WTC11 (cell line): ENCODE measurements at regions not wholly inside any gene's neighbourhood (a gene's known extent, or its start where the extent isn't known, plus 50 kb on each side); places are given as distances from the start of the nearest gene placed in this dataset.

Experiments
- ATF2 ChIP-seq: sonication (generic); formaldehyde crosslinking; IDR thresholded peaks from 2 replicates; pipeline ENCODE4 v1.8.1; 2022; ENCODE audit warnings: low read depth, missing genetic modification reagents, borderline replicate concordance
- CBFB ChIP-seq: sonication (generic); formaldehyde crosslinking; IDR thresholded peaks from 2 replicates; pipeline ENCODE4 v1.8.1; 2022; ENCODE audit warnings: mild to moderate bottlenecking, low read depth, missing genetic modification reagents
- CREB1 ChIP-seq: sonication (generic); formaldehyde crosslinking; IDR thresholded peaks from 2 replicates; pipeline ENCODE4 v1.8.0; 2023; ENCODE audit warnings: mild to moderate bottlenecking, missing genetic modification reagents
- CTCF ChIP-seq: fragments of 200-600 bp; IDR thresholded peaks from 2 replicates; pipeline ENCODE4 v1.8.0; 2022; ENCODE audit warnings: antibody characterized with exemption
- E2F1 ChIP-seq: sonication (generic); formaldehyde crosslinking; IDR thresholded peaks from 2 replicates; pipeline ENCODE4 v1.8.0; 2022; ENCODE audit warnings: mild to moderate bottlenecking, missing genetic modification reagents
- E2F4 ChIP-seq: sonication (generic); formaldehyde crosslinking; IDR thresholded peaks from 2 replicates; pipeline ENCODE4 v1.8.1; 2022; ENCODE audit warnings: low read depth, mild to moderate bottlenecking, moderate library complexity, missing genetic modification reagents, borderline replicate concordance
- PREB ChIP-seq: sonication (generic); formaldehyde crosslinking; IDR thresholded peaks from 2 replicates; pipeline ENCODE4 v1.8.1; 2022; ENCODE audit warnings: mild to moderate bottlenecking, missing genetic modification reagents, moderate library complexity, borderline replicate concordance
- ZNF232 ChIP-seq: sonication (generic); formaldehyde crosslinking; IDR thresholded peaks from 2 replicates; pipeline ENCODE4 v1.8.0; 2022; ENCODE audit warnings: mild to moderate bottlenecking, missing genetic modification reagents

GRCh38 chr10:131694781-131695495 lies 205.9 kb upstream of the PPP2R2D start:
- no peak for TF ChIP-seq E2F4 (CRISPR knock-in tag)
- TF ChIP-seq ZNF232 (CRISPR knock-in tag), result no peak
- TF ChIP-seq PREB (CRISPR knock-in tag), result no peak
- no peak for TF ChIP-seq E2F1 (CRISPR knock-in tag)
- TF ChIP-seq CREB1 (CRISPR knock-in tag), result no peak
- no peak for TF ChIP-seq CTCF
- TF ChIP-seq CBFB (CRISPR knock-in tag), result no peak
- TF ChIP-seq ATF2 (CRISPR knock-in tag), result no peak
